HG03354 (cell line): ENCODE measurements at regions not wholly inside any gene's neighbourhood (a gene's known extent, or its start where the extent isn't known, plus 50 kb on each side); places are given as distances from the start of the nearest gene placed in this dataset.

Source experiments
- ATAC-seq: cut with Tn5 transposase; IDR thresholded peaks from one replicate; pipeline ENCODE4 v1.9.1; 2021; ENCODE audit warnings: mild to moderate bottlenecking; ENCODE audit not compliant: unreplicated experiment, poor library complexity, severe bottlenecking

DNA sequence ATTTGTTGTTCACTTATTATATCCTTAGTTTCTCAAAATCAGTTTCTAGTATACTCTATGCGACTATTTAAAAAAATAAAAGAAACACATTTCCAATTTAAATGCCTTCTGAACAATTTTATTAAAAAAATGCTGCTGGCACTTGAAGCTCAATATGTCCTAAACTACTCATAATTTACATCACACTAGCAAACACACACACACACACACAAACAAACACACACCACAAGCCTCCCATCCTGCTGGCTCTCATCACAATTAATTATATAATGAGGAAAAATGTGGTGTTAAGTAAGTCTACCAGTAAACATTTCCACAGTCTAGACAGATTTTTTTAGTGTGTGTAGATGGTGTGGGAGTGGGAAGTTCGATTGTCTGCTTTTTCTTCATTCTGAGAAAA is 350.3 kb downstream of the AASDHPPT start:
- ATAC-seq, result no peak

DNA sequence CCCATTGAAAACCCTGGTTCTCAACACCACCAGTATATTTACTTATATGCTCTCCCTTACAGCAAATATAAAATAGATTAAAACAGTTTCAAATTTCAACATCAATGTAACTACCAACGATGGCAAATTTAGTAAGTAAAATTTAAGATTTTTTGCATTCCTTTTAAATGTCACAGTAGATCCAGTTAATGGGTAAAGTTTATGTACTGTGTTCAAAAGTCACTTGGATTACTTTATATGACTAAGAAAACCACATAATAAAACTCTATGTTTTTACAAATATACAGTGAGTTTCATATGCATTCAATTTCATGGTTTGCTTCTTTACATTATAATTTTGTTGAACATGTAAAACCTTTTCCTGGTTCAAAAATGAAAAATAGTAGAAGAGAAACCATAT is 364.6 kb downstream of the AASDHPPT start:
- ATAC-seq, result no peak

DNA sequence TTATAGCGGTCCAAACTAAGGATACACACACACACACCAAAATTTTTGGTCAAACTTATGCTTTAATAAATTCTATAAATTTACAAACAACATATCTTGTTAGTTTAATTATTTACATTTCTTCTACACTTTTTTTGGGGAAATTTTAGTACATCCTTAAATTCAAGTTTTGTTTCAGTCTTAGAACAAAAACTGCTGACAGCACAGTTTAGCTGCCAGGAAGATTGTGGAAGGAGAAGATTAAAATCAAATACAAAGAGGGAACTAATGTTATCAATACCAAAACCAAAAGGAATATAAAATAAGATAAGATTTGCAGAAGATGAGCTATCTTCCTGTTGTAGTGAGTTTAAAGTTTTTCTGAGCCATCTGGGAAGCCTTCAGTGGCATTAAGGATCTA is 368.8 kb downstream of the AASDHPPT start:
- ATAC-seq, result no peak

DNA sequence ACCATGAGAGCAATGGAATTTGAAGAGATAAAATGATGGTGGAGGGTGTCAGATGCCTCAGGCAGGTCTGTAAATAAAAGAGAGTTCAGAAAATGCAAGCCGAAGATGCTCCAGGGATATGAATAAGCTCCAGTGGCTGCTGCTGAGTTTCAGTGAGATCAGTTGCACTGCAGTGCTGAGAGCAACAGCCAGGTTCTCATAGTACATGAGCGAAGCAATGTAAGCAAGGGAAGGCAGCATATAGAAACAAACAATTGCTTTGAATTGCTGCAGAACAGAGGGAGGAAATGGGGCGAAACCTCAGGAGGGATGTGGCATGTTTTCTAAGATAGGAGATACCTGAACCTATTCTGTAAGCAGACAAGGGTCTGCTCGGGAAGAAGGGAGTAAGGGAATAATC is 369.5 kb downstream of the AASDHPPT start:
- ATAC-seq, result no peak

DNA sequence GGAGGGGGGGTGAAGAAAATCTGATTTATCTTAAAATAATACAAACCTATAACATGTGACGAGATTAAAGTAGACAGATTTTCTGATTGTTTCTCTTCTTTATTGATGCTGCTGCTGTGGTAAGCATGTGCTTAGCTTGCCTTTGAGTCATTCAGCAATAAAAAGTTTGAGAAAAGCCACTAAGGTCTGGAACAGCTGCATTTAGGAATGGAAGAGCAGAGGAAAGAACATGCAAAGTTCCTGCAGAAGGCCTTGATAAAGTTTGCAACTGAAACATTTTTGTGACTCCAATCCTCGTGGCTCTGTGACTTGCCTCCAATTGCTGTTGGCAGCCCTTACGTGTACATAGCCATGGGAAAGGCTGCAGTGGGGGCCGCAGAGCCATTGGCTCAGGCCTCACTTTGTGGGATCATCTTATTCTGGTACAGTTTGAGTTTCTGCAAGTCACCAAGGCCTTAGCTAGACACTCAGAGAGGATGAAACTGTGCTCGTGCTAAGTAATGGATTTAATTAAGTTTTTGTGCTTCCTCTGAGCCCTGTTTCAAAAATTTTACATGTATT is 370.2 kb downstream of the AASDHPPT start:
- ATAC-seq, result no peak

DNA sequence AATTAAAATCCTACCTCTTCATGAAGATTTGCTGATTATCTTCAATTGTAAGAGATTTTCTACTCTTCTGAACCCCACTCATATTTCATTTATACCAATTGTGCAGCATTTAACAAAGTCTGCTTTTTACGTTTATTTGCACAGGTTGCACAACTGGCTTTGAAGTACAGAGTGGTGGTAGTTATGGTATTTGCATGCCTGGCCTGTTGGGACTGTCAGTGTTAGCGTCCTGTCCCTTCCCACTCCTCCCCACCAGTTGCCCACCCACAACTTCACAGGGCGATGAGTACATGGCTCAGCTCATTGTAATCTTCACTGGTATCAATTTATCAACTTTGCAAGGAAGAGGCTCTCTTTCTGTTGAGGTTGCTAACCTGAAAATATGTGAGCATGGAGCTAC is 372.3 kb downstream of the AASDHPPT start:
- no peak for ATAC-seq

DNA sequence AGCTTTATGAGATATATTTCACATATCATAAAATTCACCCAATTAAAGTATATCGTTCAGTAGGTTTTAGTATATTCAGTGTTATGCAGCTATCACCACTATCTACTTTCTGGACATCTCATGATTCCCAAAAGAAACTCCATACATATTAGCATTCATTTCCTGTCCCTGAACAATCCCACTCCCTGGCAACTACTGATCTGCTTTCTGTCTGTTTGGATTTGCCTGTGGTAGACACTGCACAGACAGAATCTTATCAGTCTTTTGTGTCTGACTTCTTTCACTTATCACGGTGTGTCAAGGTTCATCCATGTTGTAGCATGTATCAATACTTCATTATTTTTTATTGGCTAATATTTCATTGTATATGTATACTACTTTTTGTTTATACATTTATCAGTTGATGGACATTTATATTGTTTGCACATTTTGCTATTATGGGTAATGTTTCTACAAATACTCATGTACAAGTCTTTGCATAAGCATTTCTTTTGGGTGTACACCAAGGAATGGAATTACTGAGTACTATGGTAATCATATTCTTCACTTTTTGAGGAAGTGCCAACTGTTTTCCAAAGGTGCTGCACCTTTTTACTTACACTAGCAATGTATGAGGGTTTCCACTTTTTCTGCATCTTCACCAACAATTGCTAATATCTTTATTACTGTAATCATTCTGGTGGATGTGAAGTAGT is 373.9 kb downstream of the AASDHPPT start:
- no peak for ATAC-seq

DNA sequence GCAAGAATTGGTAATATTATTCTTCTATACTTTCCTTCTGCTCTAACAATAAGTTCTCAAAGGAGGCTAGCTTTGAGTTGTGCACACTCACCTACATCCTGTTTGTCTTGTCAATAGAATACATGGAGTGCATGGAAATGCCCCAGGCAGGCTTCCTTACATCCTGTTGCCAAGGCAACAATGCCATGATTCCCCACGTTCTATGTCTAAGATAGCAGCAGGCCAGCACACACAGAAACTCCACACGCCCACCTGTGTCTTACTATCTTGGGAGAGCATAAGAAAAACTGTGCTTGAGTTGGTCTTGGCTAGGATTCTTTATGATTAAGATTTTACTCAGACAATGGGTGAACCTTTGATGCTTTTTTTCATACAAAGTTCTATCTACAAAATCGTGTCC is 379.2 kb downstream of the AASDHPPT start:
- ATAC-seq, result no peak

DNA sequence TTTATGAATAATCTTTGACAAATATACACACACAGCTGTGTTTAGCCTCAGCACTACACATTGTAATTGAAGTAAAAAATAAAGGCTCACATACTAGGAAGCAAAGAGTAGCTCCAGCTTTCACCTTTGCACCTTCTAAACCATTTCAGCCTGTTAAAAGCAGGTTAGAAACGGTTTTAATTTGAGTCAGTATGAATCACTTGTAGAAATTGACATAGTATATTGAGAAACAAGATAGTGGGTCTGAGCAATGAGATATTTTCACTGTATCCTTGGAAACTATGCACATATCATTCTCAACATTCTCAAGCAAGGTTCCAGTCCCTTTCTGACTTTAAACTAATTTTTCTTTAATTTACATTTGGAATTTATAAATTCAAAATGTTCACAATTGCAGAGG is 380.3 kb downstream of the AASDHPPT start:
- no peak for ATAC-seq

DNA sequence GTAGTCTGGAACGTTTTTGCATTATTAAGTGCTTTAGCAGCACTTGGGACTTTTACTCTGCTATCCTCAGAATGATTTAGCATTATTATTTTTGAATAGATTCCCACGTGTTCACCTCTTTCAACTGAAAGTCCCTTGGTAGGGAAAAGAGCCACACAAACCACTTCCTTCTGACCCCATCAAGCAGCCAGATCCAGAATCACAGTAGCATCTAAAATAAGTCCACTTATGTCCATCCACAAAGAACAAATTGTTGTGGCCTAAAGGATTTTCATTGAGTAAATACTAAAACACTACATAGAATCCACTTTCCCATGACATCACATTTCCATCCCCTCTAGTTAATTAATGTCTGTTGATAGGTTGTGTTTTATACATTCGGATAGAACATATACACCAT is 381.7 kb downstream of the AASDHPPT start:
- ATAC-seq, result no peak

DNA sequence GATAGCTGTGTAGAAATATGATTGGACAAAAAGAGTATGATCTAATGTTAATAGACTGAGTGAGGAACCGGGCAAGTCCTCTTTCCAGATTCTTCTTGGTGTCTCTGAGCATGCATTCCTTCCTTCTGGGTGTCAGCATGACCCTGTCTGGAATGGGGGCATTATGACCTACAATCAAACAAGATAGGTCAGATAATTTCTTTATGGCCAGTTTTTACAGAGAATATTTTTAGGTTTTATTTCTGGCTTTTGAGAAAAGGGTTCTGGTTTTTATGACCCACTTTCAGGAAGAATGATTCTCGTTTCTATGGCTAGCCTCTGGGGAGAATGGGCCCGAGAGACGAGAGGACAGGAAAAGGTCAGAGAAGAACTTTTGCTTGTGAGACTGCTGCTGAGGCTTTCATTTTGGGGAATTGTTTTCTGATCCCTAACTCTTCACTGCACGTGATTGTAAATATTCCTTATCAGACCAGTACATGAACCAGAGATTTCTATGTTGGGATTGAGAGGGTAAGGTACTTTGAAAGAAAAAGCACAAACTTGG is 383.8 kb downstream of the AASDHPPT start:
- no peak for ATAC-seq

DNA sequence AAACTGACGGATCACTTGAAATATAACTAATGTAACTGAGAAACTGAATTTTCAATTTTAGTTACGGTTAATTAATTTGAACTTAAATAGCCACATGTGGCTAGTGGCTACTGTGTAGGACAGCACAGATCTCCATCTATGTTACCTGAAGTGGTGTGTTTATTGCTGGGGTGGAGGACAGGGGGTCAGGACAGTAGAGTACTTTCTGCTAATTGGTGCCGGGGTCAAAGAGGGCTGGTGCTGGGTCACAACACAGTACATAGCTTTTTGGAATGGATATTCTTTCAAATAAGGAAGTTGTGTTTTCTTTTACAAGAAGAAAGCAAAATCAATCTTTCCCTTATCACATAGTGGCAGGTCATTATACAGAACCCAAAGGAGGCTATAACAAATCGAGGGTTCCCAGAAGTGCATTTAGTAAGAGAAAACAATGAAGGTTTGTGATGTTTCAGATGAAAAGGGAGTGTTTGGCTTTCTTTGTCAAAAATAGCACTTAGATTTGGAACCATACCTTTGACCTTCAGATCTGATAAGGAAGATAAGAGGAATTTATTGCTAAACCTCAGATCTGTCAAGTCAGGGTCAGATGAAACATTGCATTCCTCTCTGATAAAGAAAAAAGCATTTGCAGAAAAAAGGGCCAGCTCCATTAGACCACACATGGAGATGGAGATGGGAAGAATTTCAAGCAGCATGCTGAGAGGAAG is 384.5 kb downstream of the AASDHPPT start:
- ATAC-seq, result no peak

DNA sequence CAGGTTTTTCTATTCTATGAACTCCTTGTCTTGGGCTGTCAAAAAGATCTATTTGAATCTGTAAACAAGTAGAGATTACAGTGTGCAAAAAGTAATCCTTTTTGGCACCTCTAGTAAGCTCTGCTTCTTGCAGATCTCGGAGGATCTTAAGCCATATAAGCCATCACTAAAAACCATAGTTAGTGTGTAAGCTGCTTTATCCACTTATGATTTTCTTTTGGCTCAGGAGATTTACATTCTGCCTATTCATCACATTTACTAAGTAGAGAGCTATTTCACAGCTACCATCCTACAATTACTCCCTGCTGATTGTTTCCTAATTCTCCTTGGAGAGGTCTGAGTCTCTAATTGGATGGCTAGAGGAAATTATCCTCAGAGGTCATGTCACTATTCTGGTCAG is 385.7 kb downstream of the AASDHPPT start:
- ATAC-seq, result no peak

DNA sequence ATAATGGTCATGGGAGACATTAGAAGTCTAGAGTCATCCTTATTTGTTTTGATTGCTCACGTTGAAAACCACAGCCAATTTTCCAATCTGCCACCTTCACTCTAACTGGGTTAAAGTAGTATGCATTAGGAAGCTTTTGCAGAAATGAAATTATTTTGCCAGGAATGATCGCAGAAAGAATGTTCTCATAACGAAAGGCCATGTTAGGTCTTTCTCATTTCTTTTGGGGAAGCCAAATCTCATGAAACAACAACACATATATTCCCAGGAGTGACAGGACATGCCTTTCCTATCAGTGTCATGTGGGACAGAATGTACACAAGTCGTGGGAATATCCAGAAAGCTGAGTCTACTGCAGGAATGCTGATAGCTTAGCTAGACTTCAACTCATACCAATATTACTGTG is 386.3 kb downstream of the AASDHPPT start:
- no peak for ATAC-seq

DNA sequence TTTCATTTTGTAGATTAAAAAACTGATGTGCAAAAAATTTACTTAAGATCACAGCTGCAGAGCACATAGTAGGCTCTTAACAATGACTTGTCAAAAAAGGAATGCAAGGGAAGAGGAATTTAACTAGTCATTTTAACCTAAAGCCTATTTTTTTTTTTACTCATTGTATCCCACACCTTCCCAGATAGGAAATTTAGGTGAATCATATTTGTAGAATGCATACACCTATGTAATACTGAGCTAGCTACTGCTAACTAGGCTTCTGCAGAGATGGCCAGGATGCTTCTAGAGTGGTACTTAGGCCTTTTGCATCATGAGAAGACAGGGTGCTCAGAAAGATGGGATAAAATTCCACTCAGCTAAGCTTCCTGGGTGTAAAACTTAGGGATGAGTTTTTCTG is 387.3 kb downstream of the AASDHPPT start:
- no peak for ATAC-seq

DNA sequence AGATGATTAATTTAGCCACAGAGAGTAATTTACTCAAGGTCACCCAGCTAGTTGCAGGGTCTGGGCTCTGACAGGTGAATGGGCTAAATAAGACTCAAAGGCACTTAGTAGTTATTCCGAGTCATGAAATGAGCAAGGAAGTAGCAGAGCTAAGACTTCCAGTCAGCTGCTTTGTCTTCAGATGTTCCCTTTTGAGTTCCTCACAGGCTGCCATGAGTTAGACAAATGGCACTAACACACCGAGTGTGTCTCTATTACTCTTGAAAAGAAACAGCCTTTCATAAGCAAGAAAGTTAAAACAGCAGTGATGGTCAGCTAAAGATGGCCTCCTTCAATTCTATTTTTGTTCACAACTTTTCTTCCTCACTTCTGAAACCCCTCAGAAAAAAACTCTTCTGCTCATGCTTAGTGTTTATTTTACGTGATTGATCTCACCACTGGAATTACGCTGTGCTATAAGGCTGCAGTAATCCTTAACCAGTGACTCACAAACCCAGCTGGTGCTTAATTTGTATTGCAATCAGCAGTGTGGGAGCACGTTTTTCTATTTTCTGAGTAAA is 389.1 kb downstream of the AASDHPPT start:
- ATAC-seq, result no peak

DNA sequence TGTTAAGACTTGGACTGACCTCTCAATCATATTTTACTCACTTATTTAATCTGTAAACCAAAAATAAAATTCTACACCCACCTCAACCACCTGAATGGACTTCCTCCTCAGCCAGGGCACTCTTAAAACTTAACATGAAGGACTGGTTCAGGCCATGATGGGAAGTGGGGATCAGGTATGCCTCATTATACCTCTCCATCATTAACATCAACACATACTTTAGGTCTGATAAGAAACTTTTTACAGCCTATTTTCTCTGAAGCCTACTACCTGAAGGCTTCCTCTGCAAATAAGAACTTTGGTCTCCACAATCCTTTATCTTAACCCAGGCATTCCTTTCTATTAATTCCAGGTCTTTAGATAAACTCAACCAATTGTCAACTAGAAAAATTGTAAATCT is 390.0 kb downstream of the AASDHPPT start:
- no peak for ATAC-seq

DNA sequence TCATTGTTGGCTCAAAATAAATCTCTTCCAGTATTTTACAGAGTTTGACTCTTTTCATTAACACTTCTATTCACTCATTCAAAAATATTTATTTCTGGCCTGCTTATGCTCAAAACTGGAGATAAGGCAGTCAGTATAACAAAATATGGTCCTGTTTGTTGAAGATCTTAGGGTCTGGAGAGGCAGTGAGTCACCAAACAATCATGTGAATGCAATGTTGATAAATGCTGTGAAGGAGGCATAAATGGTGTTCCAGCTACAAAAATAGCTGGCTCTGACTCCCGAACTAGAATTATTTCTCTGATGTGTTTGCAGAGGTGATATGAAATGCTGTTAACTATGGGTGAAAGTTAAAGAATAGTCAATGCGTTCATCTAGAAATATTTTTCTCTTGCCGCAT is 390.6 kb downstream of the AASDHPPT start:
- no peak for ATAC-seq

DNA sequence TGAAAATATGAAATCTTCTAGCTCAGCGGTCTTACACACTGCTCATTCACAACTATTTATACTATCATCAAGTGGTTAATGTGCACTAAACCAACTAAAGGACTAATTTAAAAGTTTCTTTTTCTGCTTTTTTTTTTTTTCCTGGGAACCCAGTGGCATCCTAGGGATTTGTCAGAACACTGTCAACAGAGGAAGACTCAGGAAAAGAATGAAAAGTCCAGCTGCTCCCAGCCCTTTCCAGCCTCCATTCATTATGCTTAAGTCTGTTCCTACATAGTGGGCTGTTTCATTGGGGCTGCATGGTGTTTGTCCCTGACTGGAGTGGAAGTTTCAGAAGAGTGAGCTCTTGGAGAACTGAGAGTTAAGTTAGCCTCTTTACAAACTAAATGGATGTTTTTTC is 391.1 kb downstream of the AASDHPPT start:
- no peak for ATAC-seq

DNA sequence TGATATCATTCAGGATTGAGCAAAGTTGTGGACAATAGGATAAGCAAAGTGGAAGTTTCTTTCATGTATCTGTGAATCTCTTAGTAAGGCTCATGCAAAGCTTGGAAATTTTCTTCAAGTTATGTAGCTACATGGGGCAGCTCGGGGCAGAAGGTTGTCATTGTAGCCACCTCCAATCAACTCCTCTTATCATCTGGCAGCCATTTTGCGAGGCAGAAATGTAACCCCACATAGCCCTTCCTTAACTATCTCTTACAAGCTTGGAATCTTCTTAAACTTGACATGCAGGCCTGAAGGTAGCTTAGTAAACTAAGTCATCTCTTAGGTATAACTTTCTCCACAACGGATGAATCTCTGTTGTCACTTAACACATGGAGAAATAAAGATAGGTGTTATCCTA is 392.8 kb downstream of the AASDHPPT start:
- no peak for ATAC-seq

DNA sequence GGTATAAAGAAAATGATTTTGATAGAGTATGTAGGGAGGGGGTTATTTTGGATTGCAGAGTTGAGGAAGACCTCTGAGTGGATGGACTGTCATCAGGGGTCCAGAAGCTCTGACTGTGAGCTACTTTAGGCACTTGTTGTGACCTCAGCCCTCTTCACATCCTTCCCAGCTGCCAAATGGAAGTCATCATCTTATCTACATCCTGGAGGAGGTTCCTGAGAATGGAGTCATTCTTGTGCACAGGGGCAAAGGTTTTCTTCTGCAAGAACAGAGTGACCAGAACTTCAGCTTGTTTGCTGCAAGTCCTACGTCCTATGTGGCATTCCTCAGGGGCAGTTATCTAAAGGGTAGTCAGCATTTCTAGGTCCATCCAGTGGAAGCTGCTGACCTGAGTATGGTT is 393.8 kb downstream of the AASDHPPT start:
- no peak for ATAC-seq
